ENCODE measurements at regions not wholly inside any gene's neighbourhood (a gene's known extent, or its start where the extent isn't known, plus 50 kb on each side); places are given as distances from the start of the nearest gene placed in this dataset.

DNA sequence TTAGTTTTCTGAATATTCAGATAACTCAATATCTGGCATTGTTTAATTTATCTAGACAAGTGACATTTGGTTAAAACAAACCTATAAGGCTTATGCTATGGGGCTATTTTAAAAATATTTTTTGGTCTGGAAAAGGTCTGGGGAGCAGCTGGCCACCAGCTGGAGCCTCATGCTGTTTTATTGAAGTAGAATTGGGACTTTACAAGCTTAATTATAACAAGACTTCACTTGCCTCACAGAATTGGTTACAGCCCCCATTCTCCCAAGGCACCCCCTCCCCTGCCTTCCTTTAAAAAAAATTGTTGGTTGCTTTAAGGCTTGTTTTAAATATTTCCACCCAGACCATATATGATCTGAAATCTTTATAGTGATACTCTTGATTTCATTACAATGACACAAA, 453.9 kb downstream of the ADAMTS20 start:
- TF ChIP-seq POLR2A (IDR thresholded peaks at IDR 0.05; ENCODE audit: extremely low read depth, insufficient read length) = no peak
- TF ChIP-seq MAX (IDR thresholded peaks at IDR 0.05; ENCODE audit: low read depth, low read length) = no peak
- no peak for TF ChIP-seq MYC (IDR thresholded peaks at IDR 0.05; ENCODE audit: low read depth, low read length)
- no peak for TF ChIP-seq CTCF (IDR thresholded peaks at IDR 0.05; ENCODE audit: low read depth, low read length)
- no peak for DNase-seq (ENCODE audit: low read depth)
- H3K4me3 ChIP-seq (ENCODE audit: low read depth, low read length) = no peak overlapping the region

DNA sequence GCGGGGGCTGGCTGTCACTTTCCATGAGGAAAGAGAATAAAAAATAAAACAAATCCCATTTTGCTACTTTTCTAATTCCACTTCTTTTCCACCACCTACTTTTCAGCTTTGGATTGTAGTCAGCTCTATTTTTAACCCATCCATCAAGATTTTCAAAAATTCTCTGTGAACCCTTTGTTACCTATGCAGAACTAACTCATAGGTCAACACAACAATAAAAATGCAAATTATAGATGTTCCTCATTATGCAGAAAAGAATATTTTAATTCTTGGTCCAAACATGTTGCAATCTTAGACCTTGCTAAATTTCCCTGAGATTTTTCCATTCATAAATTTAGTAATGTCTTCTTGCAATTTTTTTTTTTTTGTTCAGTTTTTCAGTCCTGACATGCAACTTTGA, 454.5 kb downstream of the ADAMTS20 start:
- TF ChIP-seq MAX (IDR thresholded peaks at IDR 0.05; ENCODE audit: low read depth, low read length) = no peak
- TF ChIP-seq POLR2A (IDR thresholded peaks at IDR 0.05; ENCODE audit: extremely low read depth, insufficient read length) = no peak
- no peak for TF ChIP-seq MYC (IDR thresholded peaks at IDR 0.05; ENCODE audit: low read depth, low read length)
- no peak for TF ChIP-seq CTCF (IDR thresholded peaks at IDR 0.05; ENCODE audit: low read depth, low read length)
- no peak for DNase-seq (ENCODE audit: low read depth)
- no peak overlapping the region for H3K4me3 ChIP-seq (ENCODE audit: low read depth, low read length)

- DNase-seq (ENCODE audit: low read depth) = no peak
- TF ChIP-seq MYC (IDR thresholded peaks at IDR 0.05; ENCODE audit: low read depth, low read length) (no peak), MAX (IDR thresholded peaks at IDR 0.05; ENCODE audit: low read depth, low read length) (no peak), POLR2A (IDR thresholded peaks at IDR 0.05; ENCODE audit: extremely low read depth, insufficient read length) (no peak), CTCF (IDR thresholded peaks at IDR 0.05; ENCODE audit: low read depth, low read length) (no peak)
- H3K4me3 ChIP-seq (ENCODE audit: low read depth, low read length) = no peak overlapping the region
Measured at GRCh38 chr12:43095669-43096280, 456.2 kb downstream of the ADAMTS20 start.

DNA sequence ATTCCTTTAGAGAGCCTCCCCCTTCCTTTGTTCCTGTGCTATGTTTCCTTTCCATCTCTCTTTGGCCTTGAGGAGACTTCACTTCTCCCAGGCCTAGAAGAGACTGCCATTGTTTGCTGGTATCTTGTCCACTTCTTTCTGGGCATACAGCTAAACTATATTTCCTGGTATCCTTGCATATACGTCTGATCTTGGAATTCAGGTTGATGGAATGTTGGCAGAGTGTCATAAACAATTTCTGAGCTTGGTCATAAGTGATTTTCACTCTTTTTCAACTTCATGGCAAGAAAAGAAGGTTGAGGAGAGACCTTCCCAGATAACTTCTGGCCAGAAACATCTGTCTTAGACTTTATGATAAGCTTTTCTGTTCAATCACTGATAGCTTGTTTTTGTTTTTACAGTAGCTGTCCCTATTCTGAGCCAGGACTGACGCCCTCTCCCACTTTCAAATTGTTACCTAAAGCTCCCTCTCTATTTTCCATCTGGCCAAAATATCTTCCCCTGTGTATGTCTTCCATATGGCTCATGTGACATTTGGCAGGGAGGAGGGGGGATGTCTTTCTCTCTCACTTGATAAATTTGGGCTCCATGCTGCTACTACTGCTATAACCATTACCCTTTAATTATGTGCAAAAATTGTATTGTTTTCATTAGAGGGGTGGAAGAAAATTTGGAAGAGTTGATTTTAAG, 457.0 kb downstream of the ADAMTS20 start:
- TF ChIP-seq MYC (IDR thresholded peaks at IDR 0.05; ENCODE audit: low read depth, low read length) (no peak), POLR2A (IDR thresholded peaks at IDR 0.05; ENCODE audit: extremely low read depth, insufficient read length) (no peak), CTCF (IDR thresholded peaks at IDR 0.05; ENCODE audit: low read depth, low read length) (no peak), MAX (IDR thresholded peaks at IDR 0.05; ENCODE audit: low read depth, low read length) (no peak)
- DNase-seq (ENCODE audit: low read depth) = no peak

DNA sequence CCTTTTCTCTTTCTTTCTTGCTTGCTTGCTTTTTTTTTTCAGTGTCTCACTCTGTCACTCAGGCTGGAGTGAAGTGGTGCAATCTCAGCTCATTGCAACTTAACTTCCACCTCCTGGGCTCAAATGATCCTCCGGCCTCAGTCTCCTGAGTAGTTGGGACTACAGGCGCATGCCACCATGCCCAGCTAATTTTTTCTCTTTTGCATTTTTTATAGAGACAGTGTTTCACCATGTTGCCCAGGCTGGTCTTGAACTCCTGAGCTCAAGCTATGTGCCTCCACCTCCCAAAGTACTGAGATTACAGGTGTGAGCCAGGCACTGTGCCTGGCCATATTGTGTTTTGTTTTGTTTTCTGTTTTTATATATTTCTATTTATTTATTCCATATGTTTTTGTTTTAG, 461.0 kb downstream of the ADAMTS20 start:
- TF ChIP-seq MYC (IDR thresholded peaks at IDR 0.05; ENCODE audit: low read depth, low read length) (no peak), CTCF (IDR thresholded peaks at IDR 0.05; ENCODE audit: low read depth, low read length) (no peak)
- no peak for DNase-seq (ENCODE audit: low read depth)
- H3K4me3 ChIP-seq (ENCODE audit: low read depth, low read length) = no peak overlapping the region

More for the DNA sequence above, 457.0 kb downstream of the ADAMTS20 start:
- H3K4me3 ChIP-seq (ENCODE audit: low read depth, low read length) = no peak overlapping the region
